ENCODE measurements at regions not wholly inside any gene's neighbourhood (a gene's known extent, or its start where the extent isn't known, plus 50 kb on each side); places are given as distances from the start of the nearest gene placed in this dataset.

GRCh38 chr4:173862754-173863153 is 332.7 kb upstream of the HAND2 start:
- TF ChIP-seq CTCF (IDR thresholded peaks at IDR 0.05) (no peak), POLR2A (IDR thresholded peaks at IDR 0.05) (no peak)

Data from heart left ventricle (tissue), 13 donors.